Pancreas (tissue), 10 donors: ENCODE measurements at regions not wholly inside any gene's neighbourhood (a gene's known extent, or its start where the extent isn't known, plus 50 kb on each side); places are given as distances from the start of the nearest gene placed in this dataset.

Experiments
- ATAC-seq, 4 donors: fragments of 200-7000 bp; cut with Tn5 transposase; one replicate each; pipeline versions ENCODE4 v1.8.0 to v1.9.1; 2020; ENCODE audit warnings: mild to moderate bottlenecking in 4 of 4, moderate library complexity in 4 of 4
- DNase-seq, 6 donors: peaks; one replicate each; pipeline ENCODE4 v3.0.0-alpha.2; 2020
- FAIRE-seq: peaks from 2 replicates; lab custom pipeline; 2012; peaks lifted over from hg19 to GRCh38; lab: Jason Lieb, UNC
- H3K27ac ChIP-seq, 4 donors: fragments of 200-600 bp; sonication (generic); 1 replicate in 3 of 4; 2 replicates in 1 of 4; pipeline versions ENCODE4 v1.5.0 to v1.8.0; 2020
- H3K27me3 ChIP-seq, 4 donors: fragments of 200-600 bp; one replicate each; pipeline ENCODE4 v1.8.0; 2021
- H3K36me3 ChIP-seq, 3 donors: fragments of 200-600 bp; sonication (generic) in 1 of 3; one replicate each; pipeline versions ENCODE4 v1.5.0 to v1.8.0; 2020 to 2021
- H3K4me1 ChIP-seq, 3 donors: fragments of 200-600 bp; one replicate each; pipeline ENCODE4 v1.8.0; 2021
- H3K4me3 ChIP-seq, 4 donors: fragments of 200-600 bp; sonication (generic) in 2 of 4; one replicate each; pipeline versions ENCODE4 v1.5.0 to v1.8.0; 2020 to 2021
- H3K9me3 ChIP-seq, 4 donors: fragments of 200-600 bp; one replicate each; pipeline ENCODE4 v1.8.0; 2021
- WGBS, 2 donors: extraction: QIAGEN DNeasy Blood & Tissue Kit; methylation state at CpG; one replicate each; pipeline ENCODE4 v1.1.7; 2013; 5-methylcytosine and 5-hydroxymethylcytosine counted together
- intact Hi-C, 3 donors: fragments of 100-400 bp; cut with DNase I; formaldehyde crosslinking; loops; one replicate each; pipeline versions ENCODE4 v1.11.1 to v1.14.2; 2022
- TF ChIP-seq, protein P1 (sequence below), 4 donors: fragments of 200-600 bp; sonication (generic) in 3 of 4; IDR thresholded peaks; one replicate each; pipeline versions ENCODE4 v1.5.0 to v1.8.0; 2021; ENCODE audit warnings: antibody characterized with exemption in 4 of 4
- donor health status: healthy with polysubstance abuse.
- donor health status: DM: no; HTN: no; CAD: no; lungs with moderate emphysema.
- donor health status: DM: no; HTN: no; CAD: no.
- donor health status: control.
- donor health status: control.
- donor health status: Bipolar disorder and iron deficiency.
- donor health status: DM: yes; HTN: yes; CAD: no.
- donor health status: DM: no; HTN: no; CAD: no.
- donor health status: DM: no; HTN: no; CAD: no.
- donor health status: DM: yes; HTN: yes; CAD: no.

DNA sequence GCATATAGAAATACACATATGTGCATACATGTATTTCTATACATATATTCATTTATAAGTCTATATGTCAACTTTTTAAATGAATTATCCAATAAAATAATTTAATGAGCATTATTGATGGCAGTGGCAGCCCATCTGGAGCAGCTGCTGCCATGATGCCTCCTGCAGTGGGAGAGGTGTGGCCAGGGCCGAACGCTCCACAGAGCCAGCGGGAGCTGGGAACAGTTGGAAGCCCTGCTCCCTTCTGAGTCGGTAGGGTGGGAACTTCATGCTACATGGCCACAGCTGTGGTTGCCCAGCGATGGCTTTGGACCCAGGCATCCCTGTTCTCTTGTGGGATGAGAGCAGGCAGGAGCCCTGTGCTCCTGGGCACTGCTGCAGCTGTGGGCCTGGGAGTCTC, 812.4 kb upstream of the CTNND2 start:
- Histone ChIP-seq H3K4me3 (no peak overlapping the region), H3K36me3 (no peaks in the 10 kb centered on the region), H3K27me3 (no peaks in the 10 kb centered on the region), H3K27ac (no peak overlapping the region), H3K4me1 (no peaks in the 10 kb centered on the region), H3K9me3 (no peaks in the 10 kb centered on the region)
- DNase-seq, result no peak
- WGBS, 2 donors, result 76 to 91% methylated on average over 5 of the region's 5 CpGs
- FAIRE-seq, result no peak
- intact Hi-C loops, result no loop called here
- no peak for ATAC-seq
- TF ChIP-seq, protein P1, sequence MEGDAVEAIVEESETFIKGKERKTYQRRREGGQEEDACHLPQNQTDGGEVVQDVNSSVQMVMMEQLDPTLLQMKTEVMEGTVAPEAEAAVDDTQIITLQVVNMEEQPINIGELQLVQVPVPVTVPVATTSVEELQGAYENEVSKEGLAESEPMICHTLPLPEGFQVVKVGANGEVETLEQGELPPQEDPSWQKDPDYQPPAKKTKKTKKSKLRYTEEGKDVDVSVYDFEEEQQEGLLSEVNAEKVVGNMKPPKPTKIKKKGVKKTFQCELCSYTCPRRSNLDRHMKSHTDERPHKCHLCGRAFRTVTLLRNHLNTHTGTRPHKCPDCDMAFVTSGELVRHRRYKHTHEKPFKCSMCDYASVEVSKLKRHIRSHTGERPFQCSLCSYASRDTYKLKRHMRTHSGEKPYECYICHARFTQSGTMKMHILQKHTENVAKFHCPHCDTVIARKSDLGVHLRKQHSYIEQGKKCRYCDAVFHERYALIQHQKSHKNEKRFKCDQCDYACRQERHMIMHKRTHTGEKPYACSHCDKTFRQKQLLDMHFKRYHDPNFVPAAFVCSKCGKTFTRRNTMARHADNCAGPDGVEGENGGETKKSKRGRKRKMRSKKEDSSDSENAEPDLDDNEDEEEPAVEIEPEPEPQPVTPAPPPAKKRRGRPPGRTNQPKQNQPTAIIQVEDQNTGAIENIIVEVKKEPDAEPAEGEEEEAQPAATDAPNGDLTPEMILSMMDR (IDR thresholded peaks at IDR 0.05), result no peak

- Histone ChIP-seq H3K9me3 (no peaks in the 10 kb centered on the region), H3K27me3 (no peaks in the 10 kb centered on the region), H3K4me3 (no peak overlapping the region), H3K36me3 (no peaks in the 10 kb centered on the region), H3K27ac (no peak overlapping the region), H3K4me1 (no peaks in the 10 kb centered on the region)
- intact Hi-C loops, result no loop called here
- DNase-seq (no peak), ATAC-seq (no peak), FAIRE-seq (no peak)
- TF ChIP-seq, protein P1 (IDR thresholded peaks at IDR 0.05), result no peak
These were observed 803.3 kb upstream of the CTNND2 start for GRCh38 chr5:12707560-12707959.

GRCh38 chr5:12704955-12705354, 800.7 kb upstream of the CTNND2 start:
- DNase-seq (no peak), ATAC-seq (no peak), FAIRE-seq (no peak)
- no peak overlapping the region for H3K27ac ChIP-seq
- no peaks in the 10 kb centered on the region for H3K9me3 ChIP-seq
- no peak overlapping the region for H3K4me3 ChIP-seq
- no peaks in the 10 kb centered on the region for H3K4me1 ChIP-seq
- no peaks in the 10 kb centered on the region for H3K36me3 ChIP-seq
- WGBS, 2 donors, result 49 to 56% methylated on average over 2 of the region's 2 CpGs
- TF ChIP-seq, protein P1 (IDR thresholded peaks at IDR 0.05), result no peak
- intact Hi-C loops, result no loop called here
- no peaks in the 10 kb centered on the region for H3K27me3 ChIP-seq

- H3K9me3 ChIP-seq, result no peaks in the 10 kb centered on the region
- DNase-seq, result no peak
- ATAC-seq, result no peak
- no peak overlapping the region for H3K4me3 ChIP-seq
- H3K36me3 ChIP-seq, result no peaks in the 10 kb centered on the region
- intact Hi-C loops, result no loop called here
- no peaks in the 10 kb centered on the region for H3K27me3 ChIP-seq
- TF ChIP-seq, protein P1 (IDR thresholded peaks at IDR 0.05), result no peak
- no peak overlapping the region for H3K27ac ChIP-seq
- 39 to 67% methylated on average over 1 of the region's 1 CpG for WGBS, 2 donors
- no peak for FAIRE-seq
- no peaks in the 10 kb centered on the region for H3K4me1 ChIP-seq
These were observed 799.0 kb upstream of the CTNND2 start for GRCh38 chr5:12703254-12703653.

DNA sequence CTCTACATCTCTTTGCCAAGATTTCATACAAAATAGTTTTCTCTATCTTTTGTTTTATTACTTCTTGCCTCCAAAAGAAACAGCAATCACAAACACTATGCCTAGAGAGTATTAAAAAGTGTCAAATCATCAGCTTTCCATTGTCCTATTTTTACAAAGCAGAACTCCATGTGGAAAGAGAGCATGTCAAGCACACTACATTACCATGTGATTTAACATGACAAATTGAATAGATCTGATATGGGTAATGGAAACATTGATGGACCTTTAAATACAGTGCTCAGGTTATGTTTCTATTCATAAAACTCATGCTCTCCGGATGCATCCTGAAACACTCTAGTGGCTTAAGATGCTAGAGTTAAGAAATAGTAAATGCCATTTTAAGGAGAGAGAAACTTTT, 791.4 kb upstream of the CTNND2 start:
- Histone ChIP-seq H3K36me3 (no peaks in the 10 kb centered on the region), H3K4me1 (no peaks in the 10 kb centered on the region), H3K4me3 (no peak overlapping the region), H3K27me3 (no peaks in the 10 kb centered on the region), H3K9me3 (no peaks in the 10 kb centered on the region), H3K27ac (no peak overlapping the region)
- WGBS, 2 donors, result 76 to 88% methylated on average over 1 of the region's 1 CpG
- intact Hi-C loops, result no loop called here
- no peak for FAIRE-seq
- no peak for DNase-seq
- TF ChIP-seq, protein P1 (IDR thresholded peaks at IDR 0.05), result no peak
- ATAC-seq, result no peak
